NCI-H2227 (cell line): ENCODE measurements at regions not wholly inside any gene's neighbourhood (a gene's known extent, or its start where the extent isn't known, plus 50 kb on each side); places are given as distances from the start of the nearest gene placed in this dataset.

ENCODE experiments used
- DNase-seq: peaks from one replicate; lab custom pipeline; 2025; ENCODE audit not compliant: unreplicated experiment; lab: John Stamatoyannopoulos, UW

DNA sequence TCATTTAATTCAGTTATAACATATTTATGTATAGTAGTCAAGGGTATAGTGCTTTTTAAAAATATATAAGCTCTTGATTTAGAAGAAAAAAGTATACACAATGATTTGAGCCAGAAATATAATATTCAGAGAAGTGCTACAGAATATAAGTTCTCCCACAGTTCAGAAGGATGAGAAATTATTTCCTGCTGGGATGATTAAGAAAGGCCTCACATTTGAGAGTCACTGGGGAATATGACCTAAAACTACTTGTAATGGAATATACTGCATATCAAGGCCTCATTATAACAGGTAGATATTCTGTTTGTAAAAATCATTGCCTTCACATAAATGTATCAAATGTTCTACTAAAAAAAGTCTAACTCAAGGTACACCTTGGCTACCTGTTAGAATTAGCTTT is 203.5 kb downstream of the MBD2 start:
- DNase-seq, result no peak

GRCh38 chr18:54020156-54020745 is 204.2 kb downstream of the MBD2 start:
- DNase-seq, result no peak

- no peak for DNase-seq
Measured at GRCh38 chr18:54019641-54020040, 204.8 kb downstream of the MBD2 start.

- DNase-seq, result no peak
Measured at GRCh38 chr18:54013452-54013851, 211.0 kb downstream of the MBD2 start.

DNA sequence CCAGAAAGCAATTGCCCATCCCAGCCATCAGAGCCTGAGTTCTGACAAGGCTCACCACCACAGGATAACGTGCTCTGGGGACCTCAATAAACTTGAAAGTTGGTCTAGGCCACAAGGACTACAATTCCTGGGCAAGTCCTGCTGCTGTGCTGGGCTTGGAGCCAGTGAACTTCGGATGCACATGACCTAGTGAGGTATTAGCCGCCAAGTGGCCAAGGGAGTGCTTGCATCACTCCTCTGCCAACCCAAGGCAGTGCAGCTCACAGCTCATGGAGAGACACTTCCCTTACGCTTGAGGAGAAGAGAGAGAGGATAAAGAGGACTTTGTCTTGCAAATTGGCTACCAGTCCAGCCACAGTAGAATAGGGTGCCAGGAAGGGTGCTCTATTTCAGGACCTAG is 219.6 kb downstream of the MBD2 start:
- no peak for DNase-seq

DNA sequence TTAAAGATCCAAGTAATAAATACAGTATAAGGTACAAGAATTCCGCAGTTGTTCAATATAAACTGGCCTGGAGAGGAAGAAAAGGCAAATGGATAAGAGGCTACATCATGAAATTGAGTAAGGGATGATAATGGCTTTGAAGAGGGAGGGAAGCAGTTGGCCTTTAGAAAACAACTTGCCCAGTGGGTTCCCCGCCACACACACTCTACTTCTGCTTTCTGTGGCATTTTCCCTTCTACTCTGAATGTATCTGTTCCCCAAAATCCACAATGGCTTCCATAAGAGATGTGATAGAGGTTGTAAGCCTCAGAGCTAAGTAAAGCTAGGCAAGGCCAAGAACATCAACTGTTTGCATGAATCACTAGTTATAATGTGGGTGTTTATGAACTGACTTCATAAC is 221.3 kb downstream of the MBD2 start:
- no peak for DNase-seq

DNA sequence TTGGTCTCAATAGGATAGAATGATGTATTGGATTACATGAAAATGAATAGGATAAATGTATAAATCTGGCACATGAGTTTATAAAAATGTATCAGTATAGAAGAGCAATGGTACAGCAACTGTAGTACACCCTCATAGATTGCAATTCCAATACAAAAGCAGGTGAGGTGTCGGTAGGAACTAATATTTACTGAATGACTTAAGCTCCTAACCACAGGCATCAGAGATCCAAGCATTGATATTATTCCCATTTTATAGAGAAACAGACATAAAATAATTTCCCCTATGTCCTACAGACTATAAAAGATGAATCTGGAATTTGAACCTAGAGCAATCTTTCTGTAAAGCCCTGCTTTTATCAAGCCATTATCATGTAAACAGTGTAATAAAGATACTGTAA is 227.4 kb downstream of the MBD2 start:
- DNase-seq, result no peak

DNA sequence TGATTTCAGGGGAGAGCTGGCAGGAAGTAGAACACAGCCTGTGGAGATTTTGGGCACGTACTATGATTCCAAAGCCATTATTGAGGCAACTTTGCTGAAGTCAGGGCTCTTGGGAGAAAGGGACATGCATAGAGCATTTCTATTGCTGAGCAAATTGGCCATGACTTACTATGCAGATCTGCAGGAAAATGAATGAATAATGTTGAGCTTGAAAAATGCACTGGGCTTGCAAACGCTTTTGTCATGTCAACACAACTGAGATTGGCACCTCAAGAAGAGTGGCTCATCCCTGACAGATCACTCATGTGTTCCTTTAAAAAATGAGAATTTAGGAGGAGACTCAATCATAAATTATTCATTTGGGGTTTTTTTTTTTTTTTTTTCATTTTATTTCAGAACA is 230.5 kb downstream of the MBD2 start:
- no peak for DNase-seq

DNA sequence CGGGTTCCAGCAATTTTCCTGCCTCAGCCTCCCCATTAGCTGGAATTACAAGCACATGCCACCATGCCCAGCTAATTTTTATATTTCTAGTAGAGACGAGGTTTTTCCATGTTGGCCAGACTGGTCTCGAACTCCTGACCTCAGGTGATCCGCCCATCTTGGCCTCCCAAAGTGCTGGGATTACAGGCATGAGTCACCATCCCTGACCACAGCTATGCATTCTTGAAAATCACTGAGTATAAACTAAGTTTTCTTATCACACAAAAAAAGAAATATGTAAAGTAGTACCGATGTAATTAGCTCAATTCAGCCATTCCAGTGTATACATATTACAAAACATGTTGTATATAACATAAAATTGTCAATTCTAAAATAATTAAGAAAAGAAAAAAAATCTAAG is 232.7 kb downstream of the MBD2 start:
- no peak for DNase-seq

GRCh38 chr18:53991202-53991601 is 233.3 kb downstream of the MBD2 start:
- no peak for DNase-seq

DNA sequence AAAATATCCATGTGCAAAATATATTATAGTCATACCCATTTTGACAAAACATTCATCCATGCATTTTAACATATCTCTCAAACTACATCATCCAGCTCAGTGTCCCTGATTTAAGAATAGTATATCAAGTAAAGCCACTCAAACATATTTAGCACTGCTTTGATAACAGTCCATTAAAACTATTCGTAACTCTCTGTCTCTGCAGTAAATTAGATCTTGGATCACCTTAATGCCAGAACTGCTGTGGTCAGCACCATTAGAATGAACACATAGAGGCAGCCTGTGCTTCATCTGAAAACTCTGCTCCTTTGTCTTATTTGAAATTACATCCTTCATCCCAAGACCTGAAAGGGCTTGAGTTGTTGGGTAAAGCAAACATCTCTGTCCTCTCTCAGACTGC is 234.0 kb downstream of the MBD2 start:
- no peak for DNase-seq

- DNase-seq, result no peak
Measured at GRCh38 chr18:53984021-53984420, 240.4 kb downstream of the MBD2 start.

- DNase-seq, result no peak
Measured at GRCh38 chr18:53971331-53971730, 253.1 kb downstream of the MBD2 start.

DNA sequence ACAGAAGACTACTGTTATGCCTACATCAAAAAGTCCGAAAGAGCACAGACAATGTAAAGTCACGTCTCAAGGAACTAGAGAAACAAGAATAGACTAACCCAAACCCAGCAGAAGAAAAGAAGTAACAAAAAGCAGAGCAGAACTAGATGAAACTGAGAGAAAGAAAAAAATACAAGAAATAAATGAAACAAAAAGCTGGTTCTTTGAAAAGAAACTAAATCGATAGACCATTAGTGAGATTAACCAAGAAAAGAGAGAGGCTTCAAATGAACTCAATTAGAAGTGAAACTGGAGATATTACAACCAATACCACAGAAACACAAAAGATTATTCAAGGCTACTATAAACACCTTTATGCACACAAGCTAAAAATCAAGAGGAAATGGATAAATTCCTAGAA is 271.8 kb downstream of the MBD2 start:
- no peak for DNase-seq

DNA sequence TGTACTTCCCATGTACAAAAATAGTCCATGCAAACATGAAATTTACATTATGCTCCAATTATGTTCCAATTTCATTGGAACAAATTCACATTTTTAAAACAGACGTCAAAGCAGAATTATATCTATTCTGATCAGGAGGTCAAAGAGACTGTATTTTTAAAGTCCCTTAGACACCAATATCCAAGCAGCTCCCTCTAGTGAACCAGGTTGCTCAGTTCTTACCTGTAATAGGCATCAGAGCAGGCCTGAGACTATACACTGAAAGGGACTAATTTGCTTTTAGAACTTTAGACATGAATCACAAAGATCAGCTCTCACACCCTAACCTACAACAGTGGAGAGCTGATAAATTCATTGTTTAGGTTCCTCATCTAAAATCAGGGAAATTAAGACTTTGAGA is 273.9 kb downstream of the MBD2 start:
- no peak for DNase-seq

GRCh38 chr18:53948991-53949390 is 275.5 kb downstream of the MBD2 start:
- DNase-seq, result no peak

GRCh38 chr18:53947092-53947640 is 277.3 kb downstream of the MBD2 start:
- DNase-seq, result no peak

GRCh38 chr18:53946594-53946993 is 277.9 kb downstream of the MBD2 start:
- DNase-seq, result no peak

DNA sequence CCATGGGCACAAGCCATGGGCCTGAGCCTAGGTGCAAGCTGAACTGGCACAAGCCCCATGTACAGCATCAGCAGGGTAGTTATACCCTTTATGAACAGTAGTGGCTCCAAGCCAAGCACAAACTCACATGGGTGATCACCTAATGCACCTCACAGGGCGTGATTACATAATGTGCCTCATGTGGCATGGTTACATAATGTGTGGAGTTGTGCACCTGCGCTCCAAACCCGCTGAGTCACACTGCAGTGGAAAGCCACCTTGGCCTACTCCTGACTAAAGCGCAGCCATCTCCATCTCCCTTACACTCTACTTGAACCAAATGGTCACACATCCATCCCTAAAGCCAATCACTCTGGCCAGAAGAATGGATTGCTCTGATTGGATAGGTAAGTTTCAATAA is 279.7 kb downstream of the MBD2 start:
- DNase-seq, result no peak

- no peak for DNase-seq
Measured at GRCh38 chr18:53943326-53943860, 281.1 kb downstream of the MBD2 start.

DNA sequence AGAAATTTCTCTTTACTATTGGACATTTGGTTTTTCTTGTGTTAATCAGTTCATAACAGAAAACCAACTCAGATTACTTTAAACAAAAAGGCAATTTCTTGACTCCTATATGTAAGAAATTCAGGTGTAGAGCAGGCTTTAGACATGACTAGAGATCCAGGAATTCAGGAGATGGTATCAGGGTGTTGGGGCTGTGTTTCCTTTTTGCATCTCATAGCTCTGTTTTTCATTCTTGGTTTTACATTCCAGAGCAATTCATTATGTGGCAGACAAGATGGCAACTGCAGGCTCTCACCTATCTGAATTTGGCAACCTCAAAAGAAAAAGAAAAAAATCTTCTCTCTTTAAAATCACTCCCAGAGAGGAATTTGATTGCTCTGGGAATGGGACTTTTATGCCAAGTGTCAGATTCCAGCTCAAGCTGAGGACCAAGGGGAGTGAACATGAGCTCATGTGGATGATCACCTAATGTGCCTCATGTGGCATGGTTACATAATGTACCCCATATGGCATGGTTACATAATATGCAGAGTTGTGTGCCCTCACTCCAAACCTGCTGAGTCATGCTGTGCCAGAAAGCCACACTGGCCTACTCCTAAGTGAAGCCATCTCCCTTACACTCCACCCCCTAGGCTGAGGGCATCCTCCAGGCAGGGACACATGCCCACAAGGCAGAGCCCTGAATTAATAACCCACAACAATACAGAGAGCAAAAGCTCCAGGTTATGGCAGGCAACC is 282.7 kb downstream of the MBD2 start:
- DNase-seq, result no peak

GRCh38 chr18:53937037-53937436 is 287.4 kb downstream of the MBD2 start:
- DNase-seq, result no peak
